ENCODE measurements at regions not wholly inside any gene's neighbourhood (a gene's known extent, or its start where the extent isn't known, plus 50 kb on each side); places are given as distances from the start of the nearest gene placed in this dataset.
A peak's percentile ranks its signal among the peaks of the same experiment; 100 is the strongest.

GRCh38 chr2:18153741-18154140 lies 275.3 kb downstream of the KCNS3 start:
- CTCF ChIA-PET, result interaction anchor here (0.5 to 0.7 kb wide), 4 partner anchors 27 to 308 kb away, joined by 3 to 4 read pairs (median 4); no protein-coding TSS in a partner anchor
- POLR2A ChIA-PET, result no interaction called here
- TF ChIP-seq PATZ1 (tag by site-specific recombination; IDR thresholded peaks at IDR 0.05) (no peak), SCRT2 (tag by site-specific recombination; IDR thresholded peaks at IDR 0.05) (no peak)
- H3K36me3 ChIP-seq (ENCODE audit: control insufficient read depth in 2 of 2, insufficient read depth in 1 of 2, low read length in 2 of 2), result no peaks in the 10 kb centered on the region
- no peaks in the 10 kb centered on the region for H3K9me3 ChIP-seq (ENCODE audit: control insufficient read depth, insufficient read depth, low read depth, low read length)
- H3K4me1 ChIP-seq (ENCODE audit: control insufficient read depth, insufficient read depth, low read length), result peaks cover 12% of the 10 kb centered on the region
- no peak overlapping the region for H3K27ac ChIP-seq (ENCODE audit: extremely low read depth, low read depth, low read length)
- no peak overlapping the region for H3K4me3 ChIP-seq (ENCODE audit: low read depth, low read length)

- TF ChIP-seq BCL6B (tag by site-specific recombination; IDR thresholded peaks at IDR 0.05) (no peak), SCRT2 (tag by site-specific recombination; IDR thresholded peaks at IDR 0.05) (peak; percentile 15; the same call in 1 of the 2 replicates), REPIN1 (tag by site-specific recombination; IDR thresholded peaks at IDR 0.05; ENCODE audit: low read depth) (no peak)
- ChIA-PET CTCF (interaction anchor here (2.1 to 4.5 kb wide), 2 partner anchors 15 to 227 kb away, joined by 11 to 47 read pairs; no protein-coding TSS in a partner anchor), POLR2A (no interaction called here)
- Histone ChIP-seq H3K9me3 (ENCODE audit: control insufficient read depth, insufficient read depth, low read depth, low read length) (no peaks in the 10 kb centered on the region), H3K27ac (ENCODE audit: extremely low read depth, low read depth, low read length) (no peak overlapping the region), H3K4me1 (ENCODE audit: control insufficient read depth, insufficient read depth, low read length) (peaks cover 6% of the 10 kb centered on the region), H3K4me3 (ENCODE audit: low read depth, low read length) (no peak overlapping the region), H3K36me3 (ENCODE audit: control insufficient read depth in 2 of 2, insufficient read depth in 1 of 2, low read length in 2 of 2) (no peaks in the 10 kb centered on the region)
Measured at GRCh38 chr2:18151237-18151636, 272.8 kb downstream of the KCNS3 start.

GRCh38 chr2:18149660-18150246 lies 271.3 kb downstream of the KCNS3 start:
- peak; percentile 17; the same call in 1 of the 2 replicates for TF ChIP-seq CTCF (tag by site-specific recombination; IDR thresholded peaks at IDR 0.05)
- TF ChIP-seq ZNF654 (tag by site-specific recombination; IDR thresholded peaks at IDR 0.05; ENCODE audit: low read depth), result peak; percentile 45
- TF ChIP-seq ZNF19 (tag by site-specific recombination; IDR thresholded peaks at IDR 0.05; ENCODE audit: low read depth), result no peak
- Histone ChIP-seq H3K9me3 (ENCODE audit: control insufficient read depth, insufficient read depth, low read depth, low read length) (no peaks in the 10 kb centered on the region), H3K4me3 (ENCODE audit: low read depth, low read length) (no peak overlapping the region), H3K36me3 (ENCODE audit: control insufficient read depth in 2 of 2, insufficient read depth in 1 of 2, low read length in 2 of 2) (no peaks in the 10 kb centered on the region), H3K4me1 (ENCODE audit: control insufficient read depth, insufficient read depth, low read length) (no peaks in the 10 kb centered on the region), H3K27ac (ENCODE audit: extremely low read depth, low read depth, low read length) (no peak overlapping the region)
- POLR2A ChIA-PET, result no interaction called here
- CTCF ChIA-PET, result interaction anchor here (0.6 to 4.5 kb wide), 43 partner anchors 9 to 1688 kb away, joined by 3 to 47 read pairs (median 4); no protein-coding TSS in a partner anchor

GRCh38 chr2:18136881-18137475 lies 258.5 kb downstream of the KCNS3 start:
- H3K36me3 ChIP-seq (ENCODE audit: control insufficient read depth in 2 of 2, insufficient read depth in 1 of 2, low read length in 2 of 2), result no peaks in the 10 kb centered on the region
- ChIA-PET POLR2A (no interaction called here), CTCF (interaction anchor here (0.6 to 6.0 kb wide), 4 partner anchors 12 to 130 kb away, joined by 3 to 47 read pairs (median 6); no protein-coding TSS in a partner anchor)
- no peak overlapping the region for H3K27ac ChIP-seq (ENCODE audit: extremely low read depth, low read depth, low read length)
- H3K4me3 ChIP-seq (ENCODE audit: low read depth, low read length), result no peak overlapping the region
- peaks cover 5% of the 10 kb centered on the region; the same call in 1 of the 2 replicates for H3K4me1 ChIP-seq (ENCODE audit: control insufficient read depth, insufficient read depth, low read length)
- H3K9me3 ChIP-seq (ENCODE audit: control insufficient read depth, insufficient read depth, low read depth, low read length), result no peaks in the 10 kb centered on the region
- TF ChIP-seq GLIS2 (tag by site-specific recombination; IDR thresholded peaks at IDR 0.05) (no peak), KLF7 (tag by site-specific recombination; IDR thresholded peaks at IDR 0.05; ENCODE audit: borderline replicate concordance) (no peak), ZNF214 (tag by site-specific recombination; IDR thresholded peaks at IDR 0.05; ENCODE audit: borderline replicate concordance) (no peak), ZNF707 (tag by site-specific recombination; IDR thresholded peaks at IDR 0.05) (no peak), RBAK (tag by site-specific recombination; IDR thresholded peaks at IDR 0.05) (no peak), PRDM2 (tag by site-specific recombination; IDR thresholded peaks at IDR 0.05; ENCODE audit: borderline replicate concordance) (no peak), SP2 (tag by site-specific recombination; IDR thresholded peaks at IDR 0.05) (no peak), ZNF571 (tag by site-specific recombination; IDR thresholded peaks at IDR 0.05) (no peak)

All from HEK293 (cell line).